ENCODE measurements at regions not wholly inside any gene's neighbourhood (a gene's known extent, or its start where the extent isn't known, plus 50 kb on each side); places are given as distances from the start of the nearest gene placed in this dataset.

DNA sequence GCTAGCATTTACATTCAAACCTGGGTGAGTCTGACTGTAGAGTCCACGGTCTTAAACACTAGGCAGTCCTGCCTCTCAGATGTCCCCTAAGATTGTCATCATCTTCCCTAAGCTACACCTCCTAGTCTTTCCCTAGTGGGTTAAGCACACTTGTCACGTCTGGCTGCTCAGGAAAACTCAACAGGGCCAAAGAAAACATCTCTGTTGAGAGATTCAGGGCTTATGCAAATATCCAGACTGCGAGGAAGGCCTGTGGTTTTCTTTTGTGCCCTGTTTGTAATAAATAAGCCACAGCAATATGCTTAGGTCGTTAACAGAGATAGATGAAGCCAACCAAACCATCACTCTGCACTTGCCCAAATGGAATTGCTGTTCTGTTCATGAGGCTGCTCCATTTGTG, 472.6 kb upstream of the DEPDC1 start:
- FAIRE-seq = no peak

DNA sequence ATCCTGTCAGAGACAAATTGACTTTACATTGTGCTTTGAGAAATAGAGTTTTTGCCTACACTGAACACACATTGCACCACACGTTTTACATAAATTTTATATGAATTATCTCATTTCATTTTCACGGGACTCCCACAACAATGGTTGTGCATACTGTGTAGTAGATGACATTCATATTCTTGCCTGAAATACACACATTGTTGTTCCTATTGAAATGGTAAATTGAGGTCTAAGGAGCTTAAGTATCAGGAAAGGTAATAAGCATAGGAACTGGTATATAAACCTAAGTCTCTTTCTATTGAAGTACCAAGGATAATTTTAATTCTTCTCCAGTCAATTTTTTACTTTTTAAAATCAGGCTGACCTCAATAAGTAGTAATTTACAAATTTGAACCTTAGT, 473.7 kb upstream of the DEPDC1 start:
- FAIRE-seq = no peak

DNA sequence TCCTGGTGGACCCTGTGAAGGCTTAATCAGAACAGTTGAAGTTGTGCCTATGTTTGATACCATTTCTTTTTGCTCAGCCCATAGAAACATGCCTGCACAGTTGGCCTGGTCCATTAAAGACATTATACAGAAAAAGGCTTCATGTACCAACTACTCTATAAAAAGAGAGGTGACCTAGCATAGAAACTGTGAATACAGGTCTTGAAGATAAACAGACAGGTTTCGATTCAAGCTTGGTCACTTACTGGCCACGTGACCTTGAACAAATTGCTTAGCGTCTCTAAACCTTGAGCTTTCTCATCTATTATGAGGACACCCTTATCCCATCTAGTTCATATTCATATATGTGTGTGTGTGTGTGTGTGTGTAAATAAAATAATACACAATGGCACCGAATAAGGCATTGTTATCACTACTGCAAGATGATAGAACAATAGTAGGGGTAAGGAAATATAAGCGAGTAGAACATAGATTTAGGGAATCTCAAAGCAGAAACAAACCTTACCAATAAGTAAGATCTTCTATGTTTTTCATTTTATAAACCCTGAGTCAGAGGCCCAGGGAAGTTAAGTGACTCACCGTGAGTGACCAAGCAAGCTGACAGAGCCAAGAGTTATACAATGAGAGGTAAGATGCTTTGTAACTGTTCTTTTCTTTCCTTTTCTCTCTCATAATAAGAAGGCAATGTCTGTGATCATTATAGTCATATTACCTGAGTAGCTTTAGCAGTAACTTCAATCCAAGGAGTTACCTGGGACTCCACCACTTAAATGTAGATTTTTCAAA, 476.8 kb upstream of the DEPDC1 start:
- no peak for FAIRE-seq

DNA sequence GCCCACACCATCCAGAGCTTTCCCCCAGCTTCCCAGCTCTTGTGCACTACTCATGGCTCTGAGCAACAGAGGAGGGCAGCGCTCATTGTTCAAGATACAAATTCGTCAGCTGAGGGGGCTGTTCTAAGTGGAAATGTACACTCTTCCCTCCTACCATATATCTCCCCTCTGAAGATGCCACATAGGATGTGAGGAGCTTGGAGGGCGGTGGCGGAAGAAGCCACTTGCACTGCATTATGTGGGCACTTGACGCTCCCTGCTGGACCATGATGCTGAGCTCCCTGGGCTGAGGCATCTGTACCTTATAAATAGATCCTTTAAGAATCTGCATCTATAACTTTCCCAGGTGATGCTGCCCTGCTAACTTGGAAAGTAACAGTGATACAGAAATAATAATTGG, 477.6 kb upstream of the DEPDC1 start:
- no peak for FAIRE-seq

DNA sequence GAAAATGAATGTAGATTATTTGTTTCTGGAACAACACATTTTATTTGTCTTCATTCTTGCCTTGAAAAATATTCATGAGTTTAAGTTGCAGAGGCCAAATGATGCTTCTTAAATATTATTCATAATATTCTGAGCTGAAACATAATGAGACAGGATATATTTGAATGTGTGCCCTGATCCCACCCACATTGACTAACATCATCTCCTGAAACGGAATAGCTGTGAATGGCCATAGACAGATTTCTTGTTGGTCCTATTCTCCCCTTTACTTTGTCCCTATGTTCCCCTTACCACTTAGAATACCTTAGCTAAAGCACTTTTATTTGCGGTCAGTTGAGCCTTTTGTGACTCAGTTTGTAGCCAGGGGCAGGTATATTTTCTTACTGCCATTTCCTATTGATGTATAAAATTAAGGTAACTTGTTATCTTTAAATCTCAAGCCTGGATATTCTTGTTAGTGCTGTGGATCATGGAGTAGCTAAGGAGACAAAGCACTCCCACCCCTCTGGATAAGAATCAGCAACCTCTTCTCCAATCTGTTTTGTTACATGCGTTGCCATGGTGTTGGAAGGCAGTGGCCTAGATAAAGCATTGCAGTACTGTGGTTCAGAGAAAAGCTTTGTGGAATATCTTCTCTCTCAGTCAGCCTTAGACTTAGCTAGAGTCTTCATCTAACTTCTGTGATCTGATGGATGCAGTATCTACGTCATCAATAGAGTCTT, 478.5 kb upstream of the DEPDC1 start:
- FAIRE-seq = no peak

DNA sequence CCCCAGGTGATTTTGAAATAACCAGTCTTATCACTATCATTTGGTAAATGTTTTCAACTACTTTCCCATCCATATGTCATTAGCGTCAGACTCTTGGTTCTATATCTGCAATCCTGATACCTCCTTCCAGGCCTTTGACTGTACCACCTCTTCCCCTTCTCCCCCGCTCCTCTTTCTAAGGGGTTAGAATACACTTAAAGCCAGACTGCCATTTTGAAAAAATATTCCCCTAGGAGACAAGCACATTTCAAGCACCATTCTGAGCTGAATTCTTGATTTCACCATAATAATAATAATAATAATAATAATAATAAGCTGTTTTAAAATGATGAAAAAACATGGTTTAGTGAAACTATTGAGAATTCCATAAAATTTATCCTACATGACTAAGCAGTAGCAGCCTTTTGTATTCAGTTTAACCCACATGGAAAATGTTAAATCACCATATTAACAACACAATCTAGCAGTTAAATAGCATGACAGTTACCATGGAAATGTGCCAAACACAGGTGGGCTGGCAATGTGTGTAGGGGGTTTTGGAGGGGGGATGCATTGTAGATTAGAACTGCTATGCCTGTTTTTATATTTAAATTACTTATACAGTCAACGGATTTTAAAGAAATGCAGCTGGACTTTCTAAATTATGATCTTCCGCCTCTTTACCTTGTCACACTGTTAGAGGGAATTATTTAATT, 480.2 kb upstream of the DEPDC1 start:
- no peak for FAIRE-seq

DNA sequence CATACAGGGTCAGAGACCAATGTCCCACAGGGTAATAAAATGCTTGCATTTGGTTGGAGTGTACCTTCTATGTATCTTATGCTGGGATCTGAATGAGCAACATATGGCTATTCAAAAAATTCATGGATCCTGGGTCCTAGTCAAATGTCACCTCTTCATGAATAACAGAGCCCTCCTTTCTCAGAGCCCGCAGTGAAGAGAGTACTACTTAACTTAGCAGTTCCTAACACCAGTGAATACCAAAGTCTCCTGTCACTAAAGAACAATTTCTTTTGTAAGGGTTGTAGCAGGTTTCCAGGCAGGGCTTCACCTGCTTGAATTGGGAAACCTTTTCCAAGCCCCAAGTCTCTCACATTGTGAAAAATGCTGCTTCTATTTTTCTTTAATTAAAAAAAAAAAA, 483.0 kb upstream of the DEPDC1 start:
- FAIRE-seq = no peak

DNA sequence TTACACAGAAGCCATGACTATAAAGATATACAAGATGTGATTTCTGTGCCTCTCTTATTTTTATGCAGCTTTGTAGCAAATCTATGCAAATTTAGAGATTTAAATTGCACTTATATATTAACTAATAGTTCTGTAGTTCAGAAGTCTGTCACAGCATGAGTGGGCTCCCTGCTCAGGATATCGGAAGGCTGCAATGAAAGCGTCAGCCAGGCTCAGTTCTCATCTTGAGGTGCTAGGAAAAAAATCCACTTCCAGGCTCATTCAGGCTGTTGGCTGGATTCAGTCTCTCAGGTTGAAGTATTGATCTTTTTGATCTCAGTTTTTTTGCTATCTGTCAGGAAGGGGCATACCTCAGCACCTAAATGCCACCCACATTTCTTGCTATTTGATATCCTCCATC, 487.4 kb upstream of the DEPDC1 start:
- FAIRE-seq = no peak

DNA sequence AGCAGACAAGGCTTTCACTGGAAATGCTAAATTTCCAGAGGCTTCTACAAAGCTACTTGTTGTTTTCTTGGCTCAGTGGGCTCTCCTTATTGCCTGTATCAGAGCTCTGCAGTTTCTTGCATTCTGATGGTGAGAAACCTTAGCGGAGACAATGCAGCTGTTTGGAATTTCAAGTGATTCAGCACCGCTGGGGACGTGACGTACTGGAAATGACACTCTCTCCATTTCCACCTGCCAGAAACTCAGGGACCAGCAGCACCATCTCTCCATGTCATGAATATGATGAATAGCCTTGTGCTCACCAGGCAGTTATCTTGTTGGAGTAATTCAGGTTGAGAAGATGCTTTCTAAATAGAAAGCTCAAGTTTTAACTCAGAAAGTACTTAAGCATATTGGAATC, 497.2 kb upstream of the DEPDC1 start:
- no peak for FAIRE-seq

DNA sequence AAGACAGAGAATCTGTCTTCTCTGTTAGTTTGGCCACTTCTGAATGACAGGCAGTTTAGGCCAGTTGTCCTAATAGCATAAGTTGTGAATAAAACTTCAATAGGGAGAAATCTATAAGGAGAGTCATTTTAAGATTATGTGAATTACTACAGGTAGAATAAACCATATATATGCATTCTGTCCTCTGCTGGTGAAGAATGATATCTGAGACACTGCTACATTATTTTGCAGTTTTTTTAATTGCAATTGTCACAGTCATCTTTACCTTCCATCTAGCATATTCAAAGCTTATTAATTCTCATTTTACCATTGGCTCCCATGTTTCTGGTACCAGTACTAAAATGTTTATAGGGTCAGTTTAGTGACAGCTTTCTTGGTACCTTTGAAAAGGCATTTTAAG, 519.6 kb upstream of the DEPDC1 start:
- FAIRE-seq = no peak

DNA sequence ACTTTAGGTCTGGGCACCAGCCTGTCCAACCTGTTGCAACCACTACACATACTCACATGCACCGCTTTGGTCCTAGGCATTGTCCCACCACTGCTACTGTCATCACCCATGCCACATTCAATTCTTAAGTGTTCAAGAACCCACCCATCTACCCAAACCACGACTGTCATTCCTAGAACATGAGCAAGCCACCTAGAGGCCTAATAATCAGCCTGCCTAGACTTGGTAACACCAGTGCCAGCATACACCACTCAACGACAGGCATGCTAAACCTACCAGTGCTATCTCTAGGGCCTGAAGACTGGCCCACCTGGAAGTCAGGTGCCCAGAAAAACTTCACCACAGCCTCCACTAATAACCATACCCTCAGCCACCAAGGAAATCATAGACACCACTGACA, 532.8 kb upstream of the DEPDC1 start:
- FAIRE-seq = no peak

DNA sequence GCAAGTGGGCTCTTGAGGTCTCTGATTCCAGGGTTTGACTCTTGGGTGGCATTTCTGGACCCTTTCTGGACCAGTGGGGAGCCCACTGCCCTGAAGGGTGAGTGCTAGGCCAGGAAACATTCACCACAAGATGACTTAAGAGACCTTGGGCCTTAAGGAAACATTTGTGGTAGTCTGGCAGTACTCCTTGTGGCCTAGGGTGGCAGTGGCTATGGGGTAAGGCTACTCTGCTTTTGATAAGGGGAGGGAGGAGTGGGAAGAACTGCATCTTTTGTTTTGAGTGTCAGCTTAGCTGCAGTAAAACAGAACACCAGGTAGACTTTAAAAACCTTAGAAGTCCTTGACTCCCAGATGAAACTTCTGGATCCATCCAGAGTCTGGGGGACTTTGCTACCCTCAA, 529.3 kb upstream of the LRRC7 start:
- no peak for FAIRE-seq

DNA sequence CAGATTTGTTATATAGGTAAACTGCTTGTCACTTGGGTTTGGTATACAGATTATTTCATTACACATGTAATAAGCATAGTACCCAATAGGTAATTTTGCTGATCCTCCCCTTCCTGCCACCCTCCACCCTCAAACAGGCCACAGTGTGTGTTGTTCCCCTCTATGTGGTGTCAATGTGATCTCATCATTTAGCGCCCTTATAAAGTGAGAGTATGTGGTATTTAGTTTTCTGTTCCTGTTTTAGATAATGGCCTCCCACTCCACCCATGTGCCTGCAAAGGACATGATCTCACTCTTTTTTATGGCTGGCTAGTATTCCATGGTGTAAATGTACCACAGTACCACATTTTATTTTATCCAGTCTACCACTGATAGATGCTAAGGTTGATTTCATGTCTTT, 522.1 kb upstream of the LRRC7 start:
- no peak for FAIRE-seq

DNA sequence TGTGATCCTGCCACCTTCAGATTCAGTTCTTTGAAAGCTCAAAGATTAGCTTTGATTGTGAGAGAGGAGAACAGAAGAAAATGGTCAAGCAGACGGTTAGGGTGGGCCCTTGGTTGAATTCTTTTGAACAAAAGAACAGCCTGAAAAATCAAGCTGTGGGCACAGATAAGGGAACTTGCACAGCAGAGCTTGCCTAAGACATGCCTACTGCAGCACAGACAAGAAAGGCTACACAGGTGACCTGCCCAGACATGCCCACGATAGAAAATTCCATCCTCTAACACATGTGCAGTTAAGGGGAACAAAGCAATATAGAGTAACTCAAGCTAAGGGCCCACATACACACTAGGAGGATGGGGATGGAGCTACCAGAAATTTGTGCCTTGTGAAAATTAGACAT, 512.5 kb upstream of the LRRC7 start:
- FAIRE-seq = no peak

DNA sequence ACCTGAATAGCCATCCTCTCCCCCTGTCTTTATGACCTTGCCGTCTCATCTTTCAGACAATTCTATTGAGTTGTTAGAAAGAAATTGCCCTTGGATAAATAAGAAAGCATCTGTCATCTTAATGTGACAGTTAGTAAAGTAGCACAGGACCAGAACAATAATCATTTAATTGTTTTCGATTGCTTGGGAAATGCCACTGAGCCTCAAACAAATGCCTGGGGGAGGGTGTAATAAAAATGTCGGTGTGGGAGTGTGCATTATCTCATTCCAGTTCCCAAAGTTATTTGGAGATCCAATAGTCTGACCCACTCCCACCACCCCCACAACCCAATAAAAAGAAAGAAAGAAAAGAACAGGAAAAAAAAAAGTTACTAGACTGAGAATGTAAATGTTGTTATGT, 509.3 kb upstream of the LRRC7 start:
- FAIRE-seq = no peak

DNA sequence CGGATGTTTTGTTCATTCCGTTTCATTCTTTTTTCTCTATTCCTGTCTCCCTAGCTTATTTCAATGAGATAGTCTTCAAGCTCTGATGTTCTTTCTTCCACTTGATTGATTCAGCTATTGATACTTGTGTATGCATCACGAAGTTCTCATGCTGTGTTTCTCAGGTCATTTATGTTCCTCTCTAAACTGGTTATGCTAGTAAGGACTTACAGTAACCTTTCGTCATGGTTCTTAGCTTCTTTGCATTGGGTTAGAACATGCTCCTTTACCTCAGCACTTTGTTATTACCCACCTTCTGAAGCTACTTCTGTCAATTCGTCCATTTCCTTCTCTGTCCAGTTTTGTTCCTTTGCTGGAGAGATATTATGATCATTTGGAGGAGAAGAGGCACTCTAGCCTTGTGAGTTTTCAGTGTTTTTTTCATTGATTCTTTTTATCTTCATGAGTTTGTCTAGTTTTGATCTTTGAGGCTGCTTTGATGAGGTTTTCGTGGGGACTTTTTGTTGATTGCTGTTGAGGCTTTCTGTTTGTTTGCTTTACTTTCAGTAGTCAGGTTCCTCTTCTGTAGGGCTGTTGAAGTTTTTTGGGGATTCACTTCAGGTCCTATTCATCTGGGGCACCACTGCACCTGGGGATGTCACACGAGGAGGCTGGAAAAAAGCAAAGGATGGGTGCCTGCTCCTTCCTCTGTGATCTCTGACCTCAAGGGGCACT, 496.9 kb upstream of the LRRC7 start:
- no peak for FAIRE-seq

DNA sequence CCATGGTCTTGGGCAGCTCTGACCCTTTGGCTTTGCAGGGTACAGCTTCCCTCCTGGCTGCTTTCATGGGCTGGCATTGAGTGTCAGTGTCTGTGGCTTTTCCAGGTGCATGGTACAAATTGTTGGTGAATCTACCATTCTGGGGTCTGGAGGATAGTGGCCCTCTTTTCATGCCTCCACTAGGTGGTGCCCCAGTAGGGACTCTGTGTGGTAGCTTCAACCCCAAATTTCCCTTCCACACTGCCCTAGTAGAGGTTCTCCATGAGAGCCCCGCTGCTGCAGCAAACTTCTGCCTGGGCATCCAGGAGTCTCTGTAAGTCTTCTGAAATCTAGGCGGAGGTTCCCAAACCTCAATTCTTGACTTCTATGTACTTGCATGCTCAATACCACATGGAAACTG, 494.5 kb upstream of the LRRC7 start:
- no peak for FAIRE-seq

DNA sequence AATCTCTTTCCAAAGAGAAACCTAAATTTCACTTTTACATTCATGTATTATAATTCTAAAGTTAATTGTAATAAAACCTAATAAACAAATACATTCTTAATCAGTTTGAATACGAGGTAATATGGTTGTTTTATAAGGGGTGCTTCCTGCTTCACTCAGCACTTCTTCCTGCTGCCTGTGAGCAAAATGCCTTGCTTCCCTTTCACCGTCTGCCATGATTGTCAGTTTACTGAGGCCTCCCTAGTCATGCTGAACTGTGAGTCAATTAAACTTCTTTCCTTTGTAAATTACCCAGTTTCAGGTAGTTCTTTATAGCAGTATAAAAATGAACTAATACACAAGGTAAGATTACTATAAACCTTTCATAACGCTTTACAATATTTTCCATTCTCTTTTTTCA, 491.1 kb upstream of the LRRC7 start:
- no peak for FAIRE-seq

DNA sequence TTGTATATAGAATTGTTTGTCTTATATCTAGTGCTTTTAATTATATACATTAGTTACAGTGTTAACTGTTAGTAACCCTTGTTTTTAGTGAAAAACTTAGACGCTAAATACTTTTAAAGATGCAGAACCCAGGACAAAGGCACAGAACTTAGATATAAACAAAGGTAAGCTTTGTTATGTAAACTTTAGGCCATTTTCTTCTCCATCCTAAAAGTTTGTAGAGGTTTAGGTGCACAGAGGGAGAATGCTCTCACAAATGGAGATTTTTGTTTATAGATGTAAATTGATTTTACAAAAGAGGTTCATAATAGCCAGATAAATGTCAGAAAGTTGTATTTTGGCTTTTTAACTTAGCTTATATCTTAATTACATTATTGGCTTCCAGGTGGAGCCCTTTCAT, 490.5 kb upstream of the LRRC7 start:
- no peak for FAIRE-seq

DNA sequence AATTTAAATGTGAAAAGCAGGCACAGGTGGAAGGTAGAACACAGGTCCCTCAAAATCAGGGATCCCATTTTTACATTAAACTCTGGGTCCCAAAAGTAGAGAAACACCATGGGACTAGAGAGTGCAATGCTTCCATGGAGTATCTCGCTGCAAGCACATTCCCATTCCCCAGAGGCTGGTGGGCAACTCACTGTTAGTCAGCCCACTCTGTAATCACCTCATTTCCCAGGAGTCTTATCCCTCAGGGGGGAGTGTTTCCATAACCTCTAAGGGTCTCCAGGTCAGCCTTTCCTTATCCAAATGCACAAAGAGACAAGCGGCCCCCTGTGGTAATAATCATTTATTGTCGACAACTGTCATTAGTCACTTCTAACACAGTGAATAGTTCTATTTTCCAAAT, 490.1 kb upstream of the LRRC7 start:
- no peak for FAIRE-seq

DNA sequence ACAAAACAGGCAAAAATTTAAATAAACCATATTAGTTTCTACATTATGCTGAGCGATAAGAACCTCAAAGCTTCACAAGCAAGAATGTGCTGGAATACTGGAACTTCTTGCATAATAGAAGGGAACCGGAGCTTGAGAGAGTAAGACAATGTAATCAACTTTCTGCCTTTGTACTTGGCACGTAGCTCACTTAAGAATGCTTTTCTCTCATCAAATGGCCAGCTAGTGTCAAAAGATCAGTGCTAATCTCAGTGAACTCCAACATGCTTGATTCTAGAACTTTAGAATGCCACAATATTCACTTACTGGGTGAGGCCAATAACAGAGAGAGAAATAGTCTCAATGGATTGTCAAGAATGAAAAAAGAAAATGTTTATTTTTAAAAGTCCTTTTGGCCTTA, 486.1 kb upstream of the LRRC7 start:
- FAIRE-seq = no peak

DNA sequence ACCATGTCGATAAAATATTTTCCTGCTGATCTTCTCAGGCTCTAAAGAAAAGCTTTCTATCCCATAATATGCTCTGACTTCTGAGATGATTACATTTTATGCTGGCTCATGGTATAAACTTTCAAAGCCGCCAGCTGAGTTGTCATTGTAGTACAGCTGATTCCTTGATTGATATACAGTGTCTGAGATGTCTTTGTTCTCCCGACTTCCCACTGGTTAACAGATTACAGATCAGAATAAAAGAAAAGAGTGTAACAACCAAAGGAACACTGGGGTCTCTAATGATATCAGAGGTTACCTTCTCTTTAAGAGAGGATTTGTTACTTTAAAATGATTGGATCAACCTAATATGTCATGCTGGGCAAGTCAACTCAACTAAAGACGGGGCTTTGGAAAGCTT, 485.4 kb upstream of the LRRC7 start:
- FAIRE-seq = no peak

DNA sequence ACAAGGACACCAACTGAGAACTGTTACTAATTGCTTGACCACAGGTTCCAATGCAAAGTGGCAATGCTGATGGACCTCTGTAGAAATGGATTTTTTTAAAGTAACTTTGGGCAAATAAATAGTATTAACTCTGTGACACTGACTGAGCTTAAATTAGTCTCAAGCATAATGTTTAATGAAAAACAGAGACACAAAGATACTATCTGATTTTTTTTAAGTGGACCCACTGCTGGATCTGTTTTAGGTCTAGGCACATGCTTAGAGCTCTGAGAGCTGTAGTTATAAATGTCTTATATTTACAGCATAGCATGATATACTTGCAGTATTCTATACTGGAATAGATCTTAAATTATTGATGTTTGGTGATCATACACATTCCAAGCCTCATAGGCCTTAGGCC, 481.6 kb upstream of the LRRC7 start:
- no peak for FAIRE-seq

DNA sequence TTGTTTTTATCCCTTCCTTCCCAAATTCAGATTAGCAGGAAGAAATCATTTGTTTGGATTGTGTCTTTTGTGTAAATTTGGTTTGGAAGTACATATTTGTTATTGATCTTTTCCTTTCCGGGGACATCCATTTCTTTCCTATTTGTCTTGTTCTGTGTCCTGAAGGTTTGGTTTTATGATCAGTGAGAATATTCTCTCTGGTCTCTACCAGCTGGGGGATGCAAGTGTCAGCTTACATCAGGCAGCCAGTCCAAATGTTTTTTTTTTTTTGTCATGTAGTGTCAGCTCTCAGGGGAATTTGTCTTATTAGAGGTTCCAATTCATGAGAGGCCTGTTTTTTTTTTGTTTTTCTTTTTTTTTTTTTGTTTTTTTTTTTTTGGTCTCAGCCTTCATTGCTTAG, 479.2 kb upstream of the LRRC7 start:
- no peak for FAIRE-seq
